ENCODE measurements at regions not wholly inside any gene's neighbourhood (a gene's known extent, or its start where the extent isn't known, plus 50 kb on each side); places are given as distances from the start of the nearest gene placed in this dataset.
A peak's percentile ranks its signal among the peaks of the same experiment; 100 is the strongest.

- Histone ChIP-seq H3K4me3 (ENCODE audit: low read length) (no peak overlapping the region), H2AFZ (ENCODE audit: low read depth, low read length) (no peak overlapping the region), H3K27me3 (ENCODE audit: insufficient read depth, low read depth, low read length) (peaks cover 68% of the 10 kb centered on the region), H3F3A (ENCODE audit: insufficient read depth, low read length, poor library complexity, severe bottlenecking) (no peaks in the 10 kb centered on the region), H3K9me3 (ENCODE audit: low read length) (no peaks in the 10 kb centered on the region), H3K36me3 (ENCODE audit: insufficient read depth, low read length) (no peaks in the 10 kb centered on the region), H3K27ac (ENCODE audit: low read length) (no peak overlapping the region), H3K79me2 (replicated peaks; ENCODE audit: insufficient read depth, low read length) (no peaks in the 10 kb centered on the region), H3K9me2 (ENCODE audit: insufficient read depth, low read length) (no peaks in the 10 kb centered on the region), H3K4me2 (ENCODE audit: low read length) (no peak overlapping the region), H3K9ac (ENCODE audit: low read length) (no peak overlapping the region), H4K20me1 (ENCODE audit: insufficient read depth) (no peaks in the 10 kb centered on the region)
- TF ChIP-seq RAD21 (conservative IDR thresholded peaks at IDR 0.05) (no peak), EZH2 (IDR thresholded peaks at IDR 0.05; ENCODE audit: borderline replicate concordance, insufficient read depth, low read length, poor library complexity, severe bottlenecking) (no peak), SMC3 (conservative IDR thresholded peaks at IDR 0.05; ENCODE audit: poor library complexity) (no peak), POLR2AphosphoS5 (IDR thresholded peaks at IDR 0.05) (no peak), MXI1 (conservative IDR thresholded peaks at IDR 0.05; ENCODE audit: poor library complexity, severe bottlenecking) (no peak), TAF1 (IDR thresholded peaks at IDR 0.05; ENCODE audit: low read depth) (no peak), EP300 (conservative IDR thresholded peaks at IDR 0.05; ENCODE audit: poor library complexity, severe bottlenecking) (no peak)
- TF ChIP-seq, protein P1, sequence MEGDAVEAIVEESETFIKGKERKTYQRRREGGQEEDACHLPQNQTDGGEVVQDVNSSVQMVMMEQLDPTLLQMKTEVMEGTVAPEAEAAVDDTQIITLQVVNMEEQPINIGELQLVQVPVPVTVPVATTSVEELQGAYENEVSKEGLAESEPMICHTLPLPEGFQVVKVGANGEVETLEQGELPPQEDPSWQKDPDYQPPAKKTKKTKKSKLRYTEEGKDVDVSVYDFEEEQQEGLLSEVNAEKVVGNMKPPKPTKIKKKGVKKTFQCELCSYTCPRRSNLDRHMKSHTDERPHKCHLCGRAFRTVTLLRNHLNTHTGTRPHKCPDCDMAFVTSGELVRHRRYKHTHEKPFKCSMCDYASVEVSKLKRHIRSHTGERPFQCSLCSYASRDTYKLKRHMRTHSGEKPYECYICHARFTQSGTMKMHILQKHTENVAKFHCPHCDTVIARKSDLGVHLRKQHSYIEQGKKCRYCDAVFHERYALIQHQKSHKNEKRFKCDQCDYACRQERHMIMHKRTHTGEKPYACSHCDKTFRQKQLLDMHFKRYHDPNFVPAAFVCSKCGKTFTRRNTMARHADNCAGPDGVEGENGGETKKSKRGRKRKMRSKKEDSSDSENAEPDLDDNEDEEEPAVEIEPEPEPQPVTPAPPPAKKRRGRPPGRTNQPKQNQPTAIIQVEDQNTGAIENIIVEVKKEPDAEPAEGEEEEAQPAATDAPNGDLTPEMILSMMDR (IDR thresholded peaks at IDR 0.05; ENCODE audit: poor library complexity, severe bottlenecking): no peak
- TF ChIP-seq, protein P2, sequence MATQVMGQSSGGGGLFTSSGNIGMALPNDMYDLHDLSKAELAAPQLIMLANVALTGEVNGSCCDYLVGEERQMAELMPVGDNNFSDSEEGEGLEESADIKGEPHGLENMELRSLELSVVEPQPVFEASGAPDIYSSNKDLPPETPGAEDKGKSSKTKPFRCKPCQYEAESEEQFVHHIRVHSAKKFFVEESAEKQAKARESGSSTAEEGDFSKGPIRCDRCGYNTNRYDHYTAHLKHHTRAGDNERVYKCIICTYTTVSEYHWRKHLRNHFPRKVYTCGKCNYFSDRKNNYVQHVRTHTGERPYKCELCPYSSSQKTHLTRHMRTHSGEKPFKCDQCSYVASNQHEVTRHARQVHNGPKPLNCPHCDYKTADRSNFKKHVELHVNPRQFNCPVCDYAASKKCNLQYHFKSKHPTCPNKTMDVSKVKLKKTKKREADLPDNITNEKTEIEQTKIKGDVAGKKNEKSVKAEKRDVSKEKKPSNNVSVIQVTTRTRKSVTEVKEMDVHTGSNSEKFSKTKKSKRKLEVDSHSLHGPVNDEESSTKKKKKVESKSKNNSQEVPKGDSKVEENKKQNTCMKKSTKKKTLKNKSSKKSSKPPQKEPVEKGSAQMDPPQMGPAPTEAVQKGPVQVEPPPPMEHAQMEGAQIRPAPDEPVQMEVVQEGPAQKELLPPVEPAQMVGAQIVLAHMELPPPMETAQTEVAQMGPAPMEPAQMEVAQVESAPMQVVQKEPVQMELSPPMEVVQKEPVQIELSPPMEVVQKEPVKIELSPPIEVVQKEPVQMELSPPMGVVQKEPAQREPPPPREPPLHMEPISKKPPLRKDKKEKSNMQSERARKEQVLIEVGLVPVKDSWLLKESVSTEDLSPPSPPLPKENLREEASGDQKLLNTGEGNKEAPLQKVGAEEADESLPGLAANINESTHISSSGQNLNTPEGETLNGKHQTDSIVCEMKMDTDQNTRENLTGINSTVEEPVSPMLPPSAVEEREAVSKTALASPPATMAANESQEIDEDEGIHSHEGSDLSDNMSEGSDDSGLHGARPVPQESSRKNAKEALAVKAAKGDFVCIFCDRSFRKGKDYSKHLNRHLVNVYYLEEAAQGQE (IDR thresholded peaks at IDR 0.05; ENCODE audit: borderline replicate concordance): no peak
Observed at GRCh38 chr11:116581349-116581748, 191.4 kb downstream of the BUD13 start.

- Histone ChIP-seq H3K27me3 (ENCODE audit: insufficient read depth, low read depth, low read length) (peaks cover 68% of the 10 kb centered on the region), H3K9me2 (ENCODE audit: insufficient read depth, low read length) (no peaks in the 10 kb centered on the region), H3F3A (ENCODE audit: insufficient read depth, low read length, poor library complexity, severe bottlenecking) (no peaks in the 10 kb centered on the region), H3K4me2 (ENCODE audit: low read length) (no peak overlapping the region), H3K4me3 (ENCODE audit: low read length) (peak overlapping the region; percentile 65), H3K9me3 (ENCODE audit: low read length) (no peaks in the 10 kb centered on the region), H3K27ac (ENCODE audit: low read length) (no peak overlapping the region), H4K20me1 (ENCODE audit: insufficient read depth) (no peaks in the 10 kb centered on the region), H3K9ac (ENCODE audit: low read length) (no peak overlapping the region), H2AFZ (ENCODE audit: low read depth, low read length) (no peak overlapping the region), H3K36me3 (ENCODE audit: insufficient read depth, low read length) (no peaks in the 10 kb centered on the region), H3K79me2 (replicated peaks; ENCODE audit: insufficient read depth, low read length) (no peaks in the 10 kb centered on the region)
- TF ChIP-seq, protein P1 (IDR thresholded peaks at IDR 0.05; ENCODE audit: poor library complexity, severe bottlenecking): no peak
- TF ChIP-seq TAF1 (IDR thresholded peaks at IDR 0.05; ENCODE audit: low read depth): no peak
- no peak for TF ChIP-seq SMC3 (conservative IDR thresholded peaks at IDR 0.05; ENCODE audit: poor library complexity)
- no peak for TF ChIP-seq POLR2AphosphoS5 (IDR thresholded peaks at IDR 0.05)
- TF ChIP-seq MXI1 (conservative IDR thresholded peaks at IDR 0.05; ENCODE audit: poor library complexity, severe bottlenecking): no peak
- no peak for TF ChIP-seq EP300 (conservative IDR thresholded peaks at IDR 0.05; ENCODE audit: poor library complexity, severe bottlenecking)
- TF ChIP-seq, protein P2 (IDR thresholded peaks at IDR 0.05; ENCODE audit: borderline replicate concordance): no peak
Observed at GRCh38 chr11:116580799-116581198, 192.0 kb downstream of the BUD13 start.

Measured in neural cell (in vitro differentiated cells).